ENCODE measurements at regions not wholly inside any gene's neighbourhood (a gene's known extent, or its start where the extent isn't known, plus 50 kb on each side); places are given as distances from the start of the nearest gene placed in this dataset.

DNA sequence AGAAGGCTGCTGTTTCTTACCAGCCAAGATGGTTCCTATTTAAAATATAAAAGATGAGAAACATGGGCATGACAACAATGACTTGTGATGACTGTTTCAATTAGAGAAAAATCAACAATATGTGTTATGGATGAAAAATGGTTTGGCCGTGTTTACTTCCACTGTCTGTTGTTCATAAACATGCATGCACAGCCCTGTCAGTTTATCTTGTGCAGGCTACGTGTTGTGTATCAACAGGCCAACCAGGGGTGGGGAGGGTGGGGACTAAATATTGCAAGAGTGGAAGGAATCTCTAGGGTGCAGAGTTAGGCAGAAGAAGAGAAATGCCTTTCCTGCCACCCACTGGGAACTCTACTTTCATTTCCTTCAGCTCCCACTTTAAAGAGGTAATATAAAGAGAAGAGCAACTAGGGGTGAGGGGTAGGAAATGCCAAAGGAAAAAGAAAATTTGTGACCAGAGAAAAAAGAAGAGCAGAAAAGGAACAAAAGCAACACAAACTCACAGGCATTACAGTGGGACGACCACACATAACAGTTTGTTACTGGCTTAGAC lies 116.8 kb upstream of the MEIS1 start:
- intact Hi-C loops (cut with DNase I): no loop called here
- H3K4me3 ChIP-seq (replicated peaks in 1 of 3): no peak overlapping the region
- 84 to 85% methylated on average over 3 of the region's 3 CpGs for WGBS, 2 donors

DNA sequence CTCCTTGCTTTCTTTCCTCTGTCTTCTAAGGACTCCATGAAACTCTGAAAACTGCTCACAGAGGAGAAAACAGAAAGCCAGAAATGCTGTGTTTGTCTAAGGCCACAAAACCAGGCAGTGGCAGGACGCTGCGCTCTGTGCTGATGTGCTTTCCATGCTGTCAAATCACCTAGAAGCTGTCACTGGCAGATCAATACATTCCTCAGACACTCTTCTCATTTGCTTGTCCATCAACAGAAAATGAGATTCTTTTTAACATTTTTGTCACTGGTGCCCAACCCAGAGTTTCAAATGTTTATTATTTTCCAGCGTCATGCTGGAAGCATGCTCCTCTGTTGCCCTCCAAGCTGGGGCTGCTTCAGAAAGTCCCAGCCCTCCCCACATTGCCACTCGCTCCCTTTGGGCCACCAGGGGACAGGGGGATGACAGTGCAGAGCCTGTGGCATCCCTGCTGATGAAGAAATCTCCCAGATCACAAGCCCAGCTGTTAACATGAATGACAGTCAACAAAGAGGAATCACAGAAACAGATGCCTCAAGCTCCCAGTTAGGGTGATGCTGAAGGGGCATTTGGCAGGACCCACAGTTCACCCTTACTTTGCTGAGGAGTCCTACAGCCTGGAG lies 117.5 kb upstream of the MEIS1 start:
- Histone ChIP-seq H3K27me3 (no peaks in the 10 kb centered on the region), H3K36me3 (no peaks in the 10 kb centered on the region), H3K9me3 (no peaks in the 10 kb centered on the region), H3K4me1 (no peaks in the 10 kb centered on the region), H3K27ac (no peak overlapping the region), H3K4me3 (replicated peaks in 1 of 3) (no peak overlapping the region)
- WGBS, 2 donors: 73 to 77% methylated on average over 4 of the region's 4 CpGs
- TF ChIP-seq, protein P1, sequence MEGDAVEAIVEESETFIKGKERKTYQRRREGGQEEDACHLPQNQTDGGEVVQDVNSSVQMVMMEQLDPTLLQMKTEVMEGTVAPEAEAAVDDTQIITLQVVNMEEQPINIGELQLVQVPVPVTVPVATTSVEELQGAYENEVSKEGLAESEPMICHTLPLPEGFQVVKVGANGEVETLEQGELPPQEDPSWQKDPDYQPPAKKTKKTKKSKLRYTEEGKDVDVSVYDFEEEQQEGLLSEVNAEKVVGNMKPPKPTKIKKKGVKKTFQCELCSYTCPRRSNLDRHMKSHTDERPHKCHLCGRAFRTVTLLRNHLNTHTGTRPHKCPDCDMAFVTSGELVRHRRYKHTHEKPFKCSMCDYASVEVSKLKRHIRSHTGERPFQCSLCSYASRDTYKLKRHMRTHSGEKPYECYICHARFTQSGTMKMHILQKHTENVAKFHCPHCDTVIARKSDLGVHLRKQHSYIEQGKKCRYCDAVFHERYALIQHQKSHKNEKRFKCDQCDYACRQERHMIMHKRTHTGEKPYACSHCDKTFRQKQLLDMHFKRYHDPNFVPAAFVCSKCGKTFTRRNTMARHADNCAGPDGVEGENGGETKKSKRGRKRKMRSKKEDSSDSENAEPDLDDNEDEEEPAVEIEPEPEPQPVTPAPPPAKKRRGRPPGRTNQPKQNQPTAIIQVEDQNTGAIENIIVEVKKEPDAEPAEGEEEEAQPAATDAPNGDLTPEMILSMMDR (IDR thresholded peaks at IDR 0.05): no peak
- no peak for TF ChIP-seq POLR2A (IDR thresholded peaks at IDR 0.05)
- no peak for DNase-seq
- intact Hi-C loops (cut with DNase I): no loop called here

More for the DNA sequence above, 116.8 kb upstream of the MEIS1 start:
- DNase-seq: no peak
- Histone ChIP-seq H3K36me3 (no peaks in the 10 kb centered on the region), H3K27ac (no peak overlapping the region), H3K4me1 (no peaks in the 10 kb centered on the region), H3K27me3 (no peaks in the 10 kb centered on the region), H3K9me3 (no peaks in the 10 kb centered on the region)
- no peak for TF ChIP-seq POLR2A (IDR thresholded peaks at IDR 0.05)
- TF ChIP-seq, protein P1 (IDR thresholded peaks at IDR 0.05): no peak

DNA sequence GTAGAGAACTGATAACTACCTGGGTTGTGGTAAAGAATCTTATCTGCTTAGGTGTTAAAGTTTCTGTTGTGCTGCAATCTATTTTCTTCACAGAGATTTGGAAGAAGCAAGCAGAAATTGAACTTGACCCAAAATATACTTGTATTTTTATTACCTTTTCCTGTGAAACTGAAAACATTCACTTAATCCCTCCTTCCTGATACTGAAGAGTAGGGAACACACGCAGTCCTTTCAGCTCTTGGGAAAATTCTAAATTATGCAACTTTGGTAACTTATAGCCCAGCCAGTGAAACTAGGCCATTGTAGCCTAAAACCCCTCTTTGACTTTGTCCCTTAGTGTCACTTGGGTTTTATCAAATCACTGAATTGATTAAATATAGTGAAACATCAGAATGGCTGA lies 128.4 kb upstream of the MEIS1 start:
- no peak for DNase-seq
- Histone ChIP-seq H3K4me1 (peaks cover 6 to 12% of the 10 kb centered on the region in 2 donors), H3K27me3 (no peaks in the 10 kb centered on the region), H3K4me3 (replicated peaks in 1 of 3) (no peak overlapping the region), H3K27ac (no peak overlapping the region), H3K36me3 (no peaks in the 10 kb centered on the region), H3K9me3 (no peaks in the 10 kb centered on the region)
- WGBS, 2 donors: 76 to 84% methylated on average over 1 of the region's 1 CpG
- intact Hi-C loops (cut with DNase I): no loop called here
- no peak for TF ChIP-seq POLR2A (IDR thresholded peaks at IDR 0.05)
- TF ChIP-seq, protein P1 (IDR thresholded peaks at IDR 0.05): no peak

DNA sequence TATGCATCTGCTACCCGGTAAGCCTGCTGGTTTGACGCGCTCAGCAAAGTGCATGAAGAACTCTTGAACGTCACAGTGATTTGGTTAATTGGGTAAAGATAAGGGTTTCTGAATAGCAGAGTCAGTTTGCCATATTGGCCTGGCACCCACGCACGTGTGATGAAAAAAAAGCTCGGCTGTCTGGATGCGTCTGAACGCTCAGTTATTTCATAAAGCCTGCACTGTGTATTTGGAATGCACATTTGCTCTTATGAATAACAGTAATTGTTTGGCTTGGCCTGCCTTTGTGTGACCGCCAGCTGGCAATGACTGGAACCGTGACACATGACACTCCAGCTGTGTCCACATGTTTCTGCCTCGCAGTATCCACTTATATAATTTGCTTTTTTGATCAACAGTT lies 129.2 kb upstream of the MEIS1 start:
- WGBS, 2 donors: 27 to 51% methylated on average over 12 of the region's 12 CpGs
- TF ChIP-seq, protein P1 (IDR thresholded peaks at IDR 0.05): no peak
- TF ChIP-seq POLR2A (IDR thresholded peaks at IDR 0.05): no peak
- Histone ChIP-seq H3K27ac (no peak overlapping the region), H3K9me3 (no peaks in the 10 kb centered on the region), H3K4me3 (replicated peaks in 1 of 3) (no peak overlapping the region), H3K27me3 (no peaks in the 10 kb centered on the region), H3K4me1 (peaks cover 13 to 16% of the 10 kb centered on the region in 2 donors), H3K36me3 (no peaks in the 10 kb centered on the region)
- peak; percentile 35 to 62 for DNase-seq
- intact Hi-C loops (cut with DNase I): no loop called here

DNA sequence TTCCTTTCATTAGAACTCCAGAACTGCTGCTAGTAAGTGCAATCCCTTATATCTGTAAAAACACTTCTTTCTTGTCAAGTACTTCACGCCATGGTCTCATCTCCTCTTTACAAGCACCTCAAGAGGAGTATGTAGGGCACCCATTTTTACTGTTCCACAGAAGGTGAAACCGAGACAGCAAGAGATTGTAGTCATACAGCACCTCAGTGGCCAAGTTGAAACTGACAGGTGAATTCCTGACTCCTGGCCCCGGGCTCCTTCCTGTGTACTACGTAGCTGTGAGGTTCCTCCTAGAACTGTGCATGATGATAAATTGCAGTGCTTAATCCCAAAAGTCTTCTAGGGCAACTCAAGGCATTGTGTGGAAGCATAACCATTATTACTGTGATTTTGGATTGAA lies 131.5 kb upstream of the MEIS1 start:
- intact Hi-C loops (cut with DNase I): no loop called here
- Histone ChIP-seq H3K27me3 (no peaks in the 10 kb centered on the region), H3K9me3 (no peaks in the 10 kb centered on the region), H3K4me1 (peaks cover 16 to 20% of the 10 kb centered on the region in 2 donors), H3K36me3 (no peaks in the 10 kb centered on the region), H3K27ac (no peak overlapping the region), H3K4me3 (replicated peaks in 1 of 3) (no peak overlapping the region)
- TF ChIP-seq, protein P1 (IDR thresholded peaks at IDR 0.05): no peak
- no peak for DNase-seq
- 94 to 97% methylated on average over 4 of the region's 4 CpGs for WGBS, 2 donors
